UCSD-AML1 (cell line): ENCODE measurements at regions not wholly inside any gene's neighbourhood (a gene's known extent, or its start where the extent isn't known, plus 50 kb on each side); places are given as distances from the start of the nearest gene placed in this dataset.

Source experiments
- DNase-seq: peaks from one replicate; lab custom pipeline; 2025; ENCODE audit not compliant: unreplicated experiment; lab: John Stamatoyannopoulos, UW

GRCh38 chr9:12625844-12626243, 67.3 kb upstream of the TYRP1 start:
- no peak for DNase-seq

GRCh38 chr9:12627096-12627495, 66.1 kb upstream of the TYRP1 start:
- no peak for DNase-seq

GRCh38 chr9:12628546-12628945, 64.6 kb upstream of the TYRP1 start:
- no peak for DNase-seq

GRCh38 chr9:12629067-12629466, 64.1 kb upstream of the TYRP1 start:
- DNase-seq, result no peak

GRCh38 chr9:12631866-12632265, 61.3 kb upstream of the TYRP1 start:
- DNase-seq, result no peak

GRCh38 chr9:12633016-12633765, 60.0 kb upstream of the TYRP1 start:
- DNase-seq, result no peak

- DNase-seq, result no peak
Observed at GRCh38 chr9:12640016-12640587, 53.1 kb upstream of the TYRP1 start.

- DNase-seq, result no peak
Observed at GRCh38 chr9:12640866-12641636, 52.1 kb upstream of the TYRP1 start.
